Stomach smooth muscle (tissue), 2 donors: ENCODE measurements at regions not wholly inside any gene's neighbourhood (a gene's known extent, or its start where the extent isn't known, plus 50 kb on each side); places are given as distances from the start of the nearest gene placed in this dataset.

Experiments
- H3K27ac ChIP-seq: one replicate; pipeline ENCODE4 v1.7.0; 2013; ENCODE audit warnings: mild to moderate bottlenecking, low read length, inconsistent platforms
- H3K27me3 ChIP-seq, 2 donors: one replicate each; pipeline ENCODE4 v1.7.0; 2013; ENCODE audit warnings: low read length in 2 of 2; ENCODE audit not compliant: insufficient read depth in 2 of 2, control insufficient read depth in 1 of 2
- H3K36me3 ChIP-seq, 2 donors: one replicate each; pipeline ENCODE4 v1.7.0; 2013; ENCODE audit warnings: low read length in 2 of 2; ENCODE audit not compliant: control insufficient read depth in 2 of 2, insufficient read depth in 2 of 2
- H3K4me1 ChIP-seq: one replicate; pipeline ENCODE4 v1.7.0; 2013; ENCODE audit warnings: low read length; ENCODE audit not compliant: control insufficient read depth, insufficient read depth
- H3K4me3 ChIP-seq, 2 donors: one replicate each; pipeline ENCODE4 v1.7.0; 2013; ENCODE audit warnings: low read length in 2 of 2
- H3K9ac ChIP-seq, 2 donors: one replicate each; pipeline ENCODE4 v1.7.0; 2013; ENCODE audit warnings: low read length in 2 of 2, mild to moderate bottlenecking in 1 of 2
- H3K9me3 ChIP-seq, 2 donors: one replicate each; pipeline ENCODE4 v1.7.0; 2013; ENCODE audit warnings: low read length in 2 of 2; ENCODE audit not compliant: control insufficient read depth in 2 of 2
- donor health status: healthy.
- donor health status: Pancreatic carcinoma.

DNA sequence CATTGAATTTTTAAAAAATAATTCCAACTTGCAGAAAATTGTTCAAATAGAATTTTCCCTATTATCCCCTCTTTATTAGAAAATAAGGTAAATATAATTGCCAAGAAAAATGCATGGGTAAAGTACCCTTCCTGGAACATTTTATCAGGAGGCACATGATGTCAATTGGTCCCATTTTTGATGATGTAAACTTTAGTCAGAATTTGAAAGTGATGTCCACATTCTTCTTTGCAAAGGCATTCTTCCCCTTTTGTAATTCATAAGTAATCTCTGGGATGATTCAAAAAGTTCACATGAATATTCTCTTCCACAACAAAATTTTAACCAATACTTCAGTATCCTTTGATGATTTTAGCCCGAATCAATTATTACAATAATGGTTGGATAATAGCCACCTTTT lies 86.9 kb upstream of the ANO3 start:
- Histone ChIP-seq H3K27me3 (no peaks in the 10 kb centered on the region), H3K36me3 (no peaks in the 10 kb centered on the region), H3K9ac (no peak overlapping the region), H3K27ac (no peak overlapping the region), H3K9me3 (no peaks in the 10 kb centered on the region), H3K4me3 (no peak overlapping the region), H3K4me1 (no peaks in the 10 kb centered on the region)

DNA sequence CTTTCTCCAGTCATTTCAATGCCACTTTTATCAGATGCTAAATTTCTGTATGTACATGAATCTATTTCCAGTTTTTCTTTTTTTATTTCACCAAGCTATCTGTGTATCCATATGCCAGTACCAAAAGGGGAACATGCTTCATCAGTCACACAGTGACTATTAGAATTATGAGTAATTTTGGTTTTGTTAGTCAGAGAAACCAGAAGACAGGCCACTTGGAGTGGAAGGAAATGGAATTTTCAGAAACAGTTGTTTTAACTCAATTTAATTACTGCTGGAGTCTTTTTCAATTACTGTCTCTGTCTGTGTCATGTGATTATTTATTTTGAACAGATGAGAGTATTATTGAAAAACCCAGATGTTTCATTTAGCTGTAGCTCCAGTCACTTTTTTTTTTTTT lies 84.6 kb upstream of the ANO3 start:
- no peak overlapping the region for H3K4me3 ChIP-seq
- no peaks in the 10 kb centered on the region for H3K27me3 ChIP-seq
- H3K9ac ChIP-seq: no peak overlapping the region
- no peaks in the 10 kb centered on the region for H3K36me3 ChIP-seq
- no peak overlapping the region for H3K27ac ChIP-seq
- H3K4me1 ChIP-seq: no peaks in the 10 kb centered on the region
- no peaks in the 10 kb centered on the region for H3K9me3 ChIP-seq

DNA sequence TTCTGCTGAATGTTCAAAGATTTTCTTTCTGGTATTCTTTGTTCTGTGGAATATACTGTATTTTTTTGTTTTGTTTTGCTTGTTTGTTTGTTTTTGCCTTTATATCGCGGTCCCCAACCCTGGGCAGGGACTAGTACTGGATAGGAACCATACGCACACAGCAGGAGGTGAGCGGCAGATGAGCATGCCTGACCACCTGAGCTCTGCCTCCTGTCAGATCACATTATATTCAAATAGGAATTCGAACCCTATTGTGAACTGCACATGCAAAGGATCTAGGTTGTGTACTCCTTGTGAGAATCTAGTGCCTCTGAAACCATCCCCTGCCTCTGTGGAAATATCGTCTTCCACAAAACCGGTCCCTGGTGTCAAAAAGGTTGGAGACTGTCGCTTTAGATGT lies 83.3 kb upstream of the ANO3 start:
- H3K27ac ChIP-seq: no peak overlapping the region
- no peaks in the 10 kb centered on the region for H3K27me3 ChIP-seq
- no peak overlapping the region for H3K9ac ChIP-seq
- H3K4me1 ChIP-seq: no peaks in the 10 kb centered on the region
- H3K4me3 ChIP-seq: no peak overlapping the region
- H3K9me3 ChIP-seq: no peaks in the 10 kb centered on the region
- no peaks in the 10 kb centered on the region for H3K36me3 ChIP-seq

DNA sequence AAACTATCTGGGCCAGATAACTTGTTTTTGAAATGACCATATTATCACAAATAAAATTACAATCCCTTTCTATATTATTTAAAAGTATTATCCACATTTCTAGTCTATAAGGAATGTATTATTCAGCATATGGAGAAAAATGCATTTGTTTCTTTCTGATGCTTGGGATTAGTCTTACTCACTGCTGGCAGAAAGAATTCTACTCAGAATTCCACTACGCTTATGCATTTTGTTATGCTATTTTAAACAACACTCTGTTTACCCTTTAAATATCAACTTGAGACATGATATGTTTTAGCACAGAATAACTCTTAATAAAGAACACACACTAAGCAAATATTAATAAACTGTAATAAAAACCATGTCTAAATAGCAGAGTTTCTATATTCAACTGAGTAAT lies 77.6 kb upstream of the ANO3 start:
- no peaks in the 10 kb centered on the region for H3K4me1 ChIP-seq
- no peaks in the 10 kb centered on the region for H3K27me3 ChIP-seq
- no peak overlapping the region for H3K4me3 ChIP-seq
- H3K9ac ChIP-seq: no peak overlapping the region
- H3K27ac ChIP-seq: no peak overlapping the region
- H3K9me3 ChIP-seq: no peaks in the 10 kb centered on the region
- no peaks in the 10 kb centered on the region for H3K36me3 ChIP-seq

DNA sequence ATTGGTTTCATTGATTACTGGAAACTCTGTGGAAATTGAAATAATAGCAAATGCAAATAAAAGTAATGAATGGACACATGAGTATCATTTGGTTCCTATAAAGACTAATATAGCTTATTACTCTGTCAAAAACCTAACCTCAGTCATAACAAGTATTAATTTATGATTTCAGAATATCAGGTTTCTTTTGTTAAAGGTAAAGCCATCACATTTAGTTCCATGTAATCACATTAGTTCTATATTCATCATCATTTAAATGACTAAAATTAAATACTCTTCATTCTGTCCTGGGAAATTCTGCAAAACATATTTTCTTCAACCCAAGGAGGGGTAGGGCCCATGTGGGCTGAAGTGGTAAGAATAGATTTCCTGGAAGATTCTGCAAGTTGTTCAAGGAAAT lies 68.2 kb upstream of the ANO3 start:
- H3K27ac ChIP-seq: no peak overlapping the region
- no peaks in the 10 kb centered on the region for H3K4me1 ChIP-seq
- no peak overlapping the region for H3K4me3 ChIP-seq
- H3K9ac ChIP-seq: no peak overlapping the region
- no peaks in the 10 kb centered on the region for H3K27me3 ChIP-seq
- no peaks in the 10 kb centered on the region for H3K9me3 ChIP-seq
- H3K36me3 ChIP-seq: no peaks in the 10 kb centered on the region

DNA sequence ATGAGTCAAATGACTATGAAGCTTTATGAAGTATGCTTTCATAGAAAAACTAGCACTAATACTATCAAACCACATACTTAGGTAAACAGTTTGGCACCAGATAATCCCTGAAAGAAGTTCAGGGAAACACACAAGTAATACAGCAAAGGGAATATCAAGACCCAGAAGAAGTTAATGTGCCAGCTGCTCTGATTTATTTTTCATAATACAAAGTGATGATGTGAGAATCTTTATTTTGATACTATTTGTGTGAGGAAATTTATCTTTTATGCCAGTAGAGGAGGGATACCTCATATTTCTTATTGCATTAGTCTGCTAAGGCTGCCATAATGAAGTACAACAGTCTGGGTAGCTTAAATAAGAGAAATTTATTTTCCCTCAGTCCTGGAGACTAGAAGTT lies 67.7 kb upstream of the ANO3 start:
- H3K27me3 ChIP-seq: no peaks in the 10 kb centered on the region
- no peaks in the 10 kb centered on the region for H3K9me3 ChIP-seq
- H3K9ac ChIP-seq: no peak overlapping the region
- no peaks in the 10 kb centered on the region for H3K4me1 ChIP-seq
- no peaks in the 10 kb centered on the region for H3K36me3 ChIP-seq
- H3K27ac ChIP-seq: no peak overlapping the region
- no peak overlapping the region for H3K4me3 ChIP-seq

DNA sequence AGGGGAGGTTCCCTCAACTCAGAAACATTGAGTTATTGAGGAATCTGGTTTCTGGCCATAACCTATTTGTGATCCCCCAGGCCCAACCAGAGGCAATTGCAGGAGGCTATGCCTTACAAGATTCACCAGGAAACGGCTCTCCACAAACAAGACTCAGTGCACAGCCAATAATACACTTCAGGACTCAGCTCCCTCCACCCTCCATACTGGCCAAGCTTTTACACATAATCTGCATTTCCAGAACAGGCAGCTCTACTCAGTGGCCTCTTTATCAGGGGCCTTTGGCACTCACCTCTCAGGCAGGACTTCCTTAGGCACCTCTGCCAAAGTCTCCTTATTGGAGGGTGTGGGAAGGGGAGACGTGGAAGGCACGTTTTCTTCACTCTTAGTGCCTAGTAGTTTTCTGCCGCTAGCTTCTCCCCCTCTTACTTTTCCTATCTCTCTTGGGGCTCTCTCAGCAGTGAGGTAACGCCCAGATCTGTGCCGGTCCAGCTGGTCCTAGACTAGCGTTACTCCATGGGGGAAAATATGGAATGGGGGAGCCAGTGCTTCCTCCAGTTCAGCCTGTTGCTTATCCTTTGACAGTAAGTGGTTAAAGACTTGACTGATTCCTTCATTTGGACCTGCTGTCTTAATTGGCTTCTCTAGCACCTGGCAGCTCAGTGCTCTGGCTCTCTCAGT lies 62.8 kb upstream of the ANO3 start:
- Histone ChIP-seq H3K4me1 (no peaks in the 10 kb centered on the region), H3K27ac (no peak overlapping the region), H3K36me3 (no peaks in the 10 kb centered on the region), H3K9ac (no peak overlapping the region), H3K9me3 (no peaks in the 10 kb centered on the region), H3K4me3 (no peak overlapping the region), H3K27me3 (no peaks in the 10 kb centered on the region)

DNA sequence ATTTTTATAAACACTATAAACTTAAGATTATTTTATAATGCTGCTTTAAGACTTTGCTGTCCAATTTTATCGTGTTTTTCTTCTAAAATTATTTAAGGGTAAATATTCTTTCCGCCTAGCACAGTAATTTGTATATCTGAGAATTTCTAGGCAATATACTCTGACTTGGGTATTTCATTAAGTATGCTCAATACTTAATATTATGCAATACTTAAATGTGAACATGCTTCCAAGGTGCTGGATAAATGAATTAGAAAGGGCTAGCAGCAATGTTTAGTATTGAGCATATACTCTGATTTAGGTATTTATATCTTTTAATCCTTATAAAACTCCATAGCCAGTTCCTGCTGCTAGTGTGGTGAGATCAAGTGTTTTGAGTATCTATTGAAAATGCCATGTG lies 60.3 kb upstream of the ANO3 start:
- no peaks in the 10 kb centered on the region for H3K36me3 ChIP-seq
- H3K27me3 ChIP-seq: no peaks in the 10 kb centered on the region
- H3K9ac ChIP-seq: no peak overlapping the region
- H3K9me3 ChIP-seq: no peaks in the 10 kb centered on the region
- no peak overlapping the region for H3K4me3 ChIP-seq
- H3K4me1 ChIP-seq: no peaks in the 10 kb centered on the region
- H3K27ac ChIP-seq: no peak overlapping the region

DNA sequence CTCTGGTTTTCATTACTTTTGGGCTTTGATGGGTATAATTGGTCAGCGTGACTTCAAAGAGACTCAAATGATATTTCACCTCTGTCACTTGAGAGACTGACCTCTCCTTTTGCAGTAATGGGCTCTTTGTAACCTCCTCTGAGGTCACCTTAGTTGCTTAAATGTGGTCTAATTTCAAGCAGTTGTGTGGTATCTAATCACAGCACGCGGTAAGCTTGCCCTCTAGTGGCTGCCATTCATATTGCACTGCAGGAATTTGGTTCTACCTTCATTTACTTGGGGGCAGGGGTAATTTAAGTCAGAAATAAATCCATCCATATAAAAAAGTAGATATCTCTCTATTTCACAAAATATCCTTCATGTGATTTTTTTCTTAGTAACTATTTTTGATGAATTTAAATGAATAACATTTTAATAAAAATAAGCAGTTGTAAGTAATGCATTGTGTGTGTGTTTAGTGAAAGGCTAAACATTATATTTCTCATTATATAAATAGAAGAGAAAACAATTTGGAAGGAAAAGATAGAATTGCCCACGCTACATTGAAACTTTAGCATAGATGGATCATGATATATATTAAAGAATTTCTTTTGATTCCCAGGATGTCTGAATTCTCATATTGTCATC lies 55.0 kb upstream of the ANO3 start:
- H3K27me3 ChIP-seq: no peaks in the 10 kb centered on the region
- no peak overlapping the region for H3K27ac ChIP-seq
- H3K4me1 ChIP-seq: no peaks in the 10 kb centered on the region
- H3K4me3 ChIP-seq: no peak overlapping the region
- no peaks in the 10 kb centered on the region for H3K9me3 ChIP-seq
- H3K9ac ChIP-seq: no peak overlapping the region
- no peaks in the 10 kb centered on the region for H3K36me3 ChIP-seq

DNA sequence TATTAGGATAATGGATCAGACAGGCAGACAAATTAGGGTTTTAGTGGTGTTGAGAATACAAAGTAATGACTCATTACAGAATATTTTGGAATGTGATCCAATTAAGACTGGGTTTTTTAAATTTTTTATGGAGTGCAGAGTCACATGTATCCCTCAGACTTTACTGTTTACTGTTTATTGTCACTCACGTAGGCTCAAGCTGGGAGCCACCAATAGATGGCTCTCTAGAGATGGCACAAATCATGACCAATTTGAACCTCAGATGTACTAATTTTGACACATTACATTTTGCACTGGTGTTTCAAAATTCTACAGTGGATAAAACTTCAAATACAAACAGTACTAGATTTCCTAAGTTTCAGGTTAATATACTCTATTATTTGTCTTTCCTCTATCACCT lies 53.6 kb upstream of the ANO3 start:
- no peak overlapping the region for H3K9ac ChIP-seq
- H3K4me3 ChIP-seq: no peak overlapping the region
- no peaks in the 10 kb centered on the region for H3K36me3 ChIP-seq
- no peaks in the 10 kb centered on the region for H3K9me3 ChIP-seq
- H3K4me1 ChIP-seq: no peaks in the 10 kb centered on the region
- no peaks in the 10 kb centered on the region for H3K27me3 ChIP-seq
- H3K27ac ChIP-seq: no peak overlapping the region
